HG02852 (cell line): ENCODE measurements at regions not wholly inside any gene's neighbourhood (a gene's known extent, or its start where the extent isn't known, plus 50 kb on each side); places are given as distances from the start of the nearest gene placed in this dataset.
"Not testable (repeated sequence)": the region's sequence is repeated elsewhere in the genome, so short reads cannot be mapped to it uniquely, and the experiment has no call there.

Experiments used
- ATAC-seq: cut with Tn5 transposase; IDR thresholded peaks from one replicate; pipeline ENCODE4 v1.9.1; 2021; ENCODE audit warnings: mild to moderate bottlenecking, moderate library complexity; ENCODE audit not compliant: unreplicated experiment

DNA sequence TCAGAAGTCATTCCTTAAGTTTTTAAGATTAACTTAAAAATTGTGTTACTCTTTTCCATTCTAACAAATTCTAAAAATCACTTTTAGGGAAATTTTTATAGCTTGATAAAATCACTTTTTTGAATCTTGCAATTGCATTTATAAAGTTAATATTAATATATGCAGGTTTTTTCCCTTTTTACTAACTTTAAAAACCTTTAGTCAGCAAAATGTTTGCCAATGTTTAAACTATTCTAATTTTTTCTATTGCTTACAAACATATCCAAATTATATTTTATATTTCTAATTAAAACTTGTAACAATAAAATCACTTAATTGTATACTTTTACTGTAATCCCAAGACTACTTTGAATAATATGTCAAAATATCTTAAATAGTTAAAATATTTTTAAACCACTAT lies 839.4 kb downstream of the TBL1XR1 start:
- no peak for ATAC-seq

DNA sequence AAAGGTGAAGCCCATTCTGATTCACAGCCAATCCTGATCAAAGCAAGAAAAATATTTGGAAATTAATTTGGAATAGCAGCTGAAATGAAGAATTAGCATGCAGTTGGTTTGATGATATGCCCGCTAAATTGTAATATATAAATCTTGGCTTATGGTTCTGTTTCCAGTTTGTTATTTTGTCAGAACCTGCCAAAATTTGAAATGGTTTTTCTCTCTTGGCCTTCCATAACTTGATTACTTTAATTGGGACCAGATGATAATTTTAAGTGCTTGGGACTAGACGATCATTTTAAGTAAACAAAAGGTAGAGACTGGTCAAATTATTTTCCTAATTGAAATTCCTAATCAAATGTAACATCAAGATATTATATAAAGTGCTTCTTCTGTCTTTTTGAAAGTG lies 842.4 kb downstream of the TBL1XR1 start:
- ATAC-seq, result no peak

DNA sequence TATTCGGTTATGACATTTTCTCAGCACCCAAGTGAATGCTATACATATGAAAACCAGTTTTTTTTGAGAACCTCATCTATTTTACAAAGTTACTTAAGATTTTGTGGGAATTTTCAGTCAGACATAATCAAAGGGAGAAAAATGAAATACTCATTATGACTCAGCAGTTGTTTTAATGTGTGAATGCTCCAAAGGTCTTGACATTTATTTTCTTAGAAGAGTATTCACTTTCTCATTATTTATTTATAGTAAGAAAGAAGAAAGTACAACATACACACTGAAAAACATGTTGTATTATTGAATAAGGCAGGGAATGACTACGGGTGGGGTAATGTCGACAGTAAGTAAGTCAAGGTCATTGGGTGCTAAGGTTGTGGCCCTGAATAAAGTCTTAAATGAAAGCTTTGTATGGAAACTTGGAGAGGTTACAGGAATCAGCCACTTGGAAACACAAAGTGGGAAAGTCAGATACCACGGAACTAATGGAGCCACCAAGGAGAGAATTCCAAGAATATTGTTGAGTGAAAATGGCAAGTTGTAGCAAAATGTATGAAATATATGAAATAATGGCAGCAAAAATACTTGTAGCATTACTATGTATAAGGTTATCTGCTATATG lies 844.5 kb downstream of the TBL1XR1 start:
- no peak for ATAC-seq

DNA sequence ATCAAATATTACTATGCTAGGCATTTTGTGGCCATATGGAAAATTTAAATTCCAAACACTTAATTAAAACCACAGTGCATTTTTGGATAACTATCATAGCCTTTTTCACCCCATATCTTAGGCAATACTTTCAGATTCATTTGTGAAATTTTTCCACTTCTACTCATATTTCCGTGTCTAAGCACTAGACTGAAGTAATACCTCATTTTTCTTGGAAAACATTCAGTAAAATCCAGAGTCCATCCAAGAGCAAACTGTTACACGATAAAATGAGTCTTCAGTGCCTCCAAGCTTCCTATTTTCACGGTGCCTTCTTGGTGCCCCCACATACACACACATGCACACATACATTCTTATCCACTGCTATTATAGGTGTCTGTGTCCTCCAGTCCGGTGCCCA lies 845.9 kb downstream of the TBL1XR1 start:
- ATAC-seq, result no peak

DNA sequence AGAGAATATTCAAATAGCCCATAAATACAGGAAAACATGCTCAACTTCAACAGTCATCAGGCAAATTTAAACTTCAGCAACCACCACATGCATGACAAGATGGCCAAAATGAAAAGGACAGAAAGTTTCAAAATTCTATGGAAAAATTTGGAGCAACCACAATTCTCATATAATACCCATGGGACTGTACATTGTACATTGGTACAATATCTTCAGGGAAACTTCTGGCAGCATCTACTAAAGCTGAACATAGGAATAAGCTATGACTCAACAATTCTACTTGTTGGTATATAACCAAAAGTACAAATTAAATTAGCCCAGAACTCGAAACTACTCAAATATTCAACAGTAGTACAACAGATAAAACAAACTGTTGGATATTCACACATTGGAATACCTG lies 847.6 kb downstream of the TBL1XR1 start:
- no peak for ATAC-seq

DNA sequence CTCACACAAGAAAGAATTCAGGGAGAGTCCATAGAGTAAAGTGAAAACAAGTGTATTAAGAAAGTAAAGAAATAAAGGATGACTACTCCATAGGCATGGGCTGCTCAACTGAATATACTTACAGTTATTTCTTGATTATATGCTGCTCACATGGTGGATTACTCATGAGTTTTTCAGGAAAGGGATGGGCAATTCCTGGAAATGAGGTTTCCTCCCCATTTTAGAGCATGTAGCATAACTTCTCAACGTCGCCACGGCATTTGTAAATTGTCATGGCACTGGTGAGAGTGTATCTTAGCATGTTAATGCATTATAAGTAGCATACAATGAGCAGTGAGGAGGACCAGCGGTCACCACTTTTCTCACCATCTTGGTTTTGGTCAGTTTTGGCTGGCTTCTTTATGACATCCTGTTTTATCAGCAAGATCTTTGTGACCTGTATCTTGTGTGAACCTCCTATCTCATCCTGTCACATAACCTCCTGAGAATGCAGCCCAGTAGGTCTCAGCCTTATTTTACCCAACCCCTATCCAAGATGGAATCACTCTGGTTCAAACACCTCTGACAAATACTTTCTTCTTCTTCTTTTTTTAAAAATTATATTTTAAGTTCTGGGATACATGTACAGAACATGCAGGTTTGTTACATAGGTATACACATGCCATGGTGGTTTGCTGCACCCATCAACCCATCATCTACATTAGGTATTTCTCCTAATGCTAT lies 849.7 kb downstream of the TBL1XR1 start:
- no peak for ATAC-seq

DNA sequence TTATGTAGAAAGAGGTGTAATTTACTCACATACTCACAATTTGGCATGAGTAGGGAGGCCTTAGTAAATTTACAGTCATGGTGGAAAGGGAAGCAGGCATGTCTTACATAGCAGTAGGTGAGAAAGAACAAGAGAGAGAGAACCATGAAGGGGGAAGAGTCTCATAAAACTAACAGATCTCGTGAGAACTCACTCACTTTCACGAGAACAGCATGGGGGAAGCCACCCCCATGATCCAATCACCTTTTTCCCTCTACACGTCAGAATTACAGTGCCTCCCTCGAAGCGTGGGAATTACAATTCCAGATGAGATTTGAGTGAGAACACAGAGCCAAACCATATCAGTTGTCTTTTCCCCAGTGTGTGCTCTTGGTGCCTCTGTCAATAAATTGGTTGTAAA lies 855.3 kb downstream of the TBL1XR1 start:
- ATAC-seq, result no peak

DNA sequence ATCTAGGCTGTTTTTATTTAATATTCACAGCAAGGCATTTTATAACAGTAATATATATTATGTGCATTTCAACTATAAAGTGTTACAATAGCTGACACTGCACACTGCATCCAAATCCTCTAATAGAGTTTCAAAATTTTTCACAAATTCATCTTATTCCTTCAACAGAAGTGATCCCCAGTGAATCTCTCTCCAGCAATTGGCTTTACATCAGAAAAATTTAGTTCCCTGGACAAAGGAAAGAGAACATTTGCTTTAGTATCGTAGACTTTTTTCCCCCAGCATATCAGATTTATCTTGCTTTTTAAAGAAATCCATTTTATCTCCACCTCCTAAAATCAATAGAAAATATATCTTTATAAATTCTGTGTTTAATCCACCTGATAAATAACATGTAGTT lies 868.6 kb downstream of the TBL1XR1 start:
- no peak for ATAC-seq

DNA sequence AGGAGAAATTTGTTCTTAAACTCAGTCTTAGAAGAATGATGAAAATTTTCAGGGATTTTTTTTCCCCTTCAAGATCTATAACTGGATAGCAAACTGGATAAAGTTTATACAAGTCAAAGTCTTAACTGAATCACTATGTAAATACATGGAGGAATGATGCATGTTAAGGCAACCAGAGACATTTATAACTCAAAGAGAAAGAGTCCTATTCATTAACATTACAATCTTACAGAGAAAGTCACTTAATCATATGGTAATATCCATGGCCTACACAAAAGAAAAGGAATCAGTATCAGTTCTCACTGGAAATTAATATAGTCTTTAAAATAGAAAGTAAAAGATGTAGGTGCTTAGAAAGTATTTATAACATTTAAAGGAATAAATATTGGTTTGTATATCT lies 869.1 kb downstream of the TBL1XR1 start:
- ATAC-seq, result no peak

DNA sequence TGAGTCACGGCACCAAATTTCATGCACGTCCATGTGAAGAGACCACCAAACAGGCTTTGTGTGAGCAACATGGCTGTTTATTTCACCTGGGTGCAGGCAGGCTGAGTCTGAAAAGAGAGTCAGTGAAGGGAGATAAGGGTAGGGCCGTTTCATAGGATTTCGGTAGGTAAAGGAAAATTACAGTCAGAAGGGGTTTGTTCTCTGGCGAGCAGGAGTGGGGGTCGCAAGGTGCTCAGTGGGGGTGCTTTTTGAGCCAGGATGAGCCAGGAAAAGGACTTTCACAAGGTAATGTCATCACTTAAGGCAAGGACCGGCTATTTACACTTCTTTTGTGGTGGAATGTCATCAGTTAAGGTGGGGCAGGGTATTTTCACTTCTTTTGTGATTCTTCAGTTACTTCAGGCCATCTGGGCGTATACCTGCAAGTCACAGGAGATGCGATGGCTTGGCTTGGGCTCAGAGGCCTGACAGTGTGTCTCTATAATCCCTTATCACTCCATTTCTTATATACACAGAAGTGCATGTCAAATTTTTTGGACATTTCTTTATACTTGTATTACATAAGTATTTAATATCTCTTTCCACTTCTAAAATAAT lies 870.3 kb downstream of the TBL1XR1 start:
- ATAC-seq, result not testable (repeated sequence)

DNA sequence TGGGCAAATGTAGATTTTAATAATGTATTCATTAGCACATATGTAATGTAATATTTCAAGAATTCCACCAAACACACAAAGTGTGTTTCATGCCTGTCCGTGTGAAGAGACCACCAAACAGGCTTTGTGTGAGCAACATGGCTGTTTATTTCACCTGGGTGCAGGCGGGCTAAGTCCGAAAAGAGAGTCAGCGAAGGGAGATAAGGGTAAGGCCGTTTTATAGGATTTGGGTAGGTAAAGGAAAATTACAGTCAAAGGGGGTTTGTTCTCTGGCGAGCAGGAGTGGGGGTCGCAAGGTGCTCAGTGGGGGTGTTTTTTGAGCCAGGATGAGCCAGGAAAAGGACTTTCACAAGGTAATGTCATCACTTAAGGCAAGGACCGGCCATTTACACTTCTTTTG lies 875.8 kb downstream of the TBL1XR1 start:
- not testable (repeated sequence) for ATAC-seq

DNA sequence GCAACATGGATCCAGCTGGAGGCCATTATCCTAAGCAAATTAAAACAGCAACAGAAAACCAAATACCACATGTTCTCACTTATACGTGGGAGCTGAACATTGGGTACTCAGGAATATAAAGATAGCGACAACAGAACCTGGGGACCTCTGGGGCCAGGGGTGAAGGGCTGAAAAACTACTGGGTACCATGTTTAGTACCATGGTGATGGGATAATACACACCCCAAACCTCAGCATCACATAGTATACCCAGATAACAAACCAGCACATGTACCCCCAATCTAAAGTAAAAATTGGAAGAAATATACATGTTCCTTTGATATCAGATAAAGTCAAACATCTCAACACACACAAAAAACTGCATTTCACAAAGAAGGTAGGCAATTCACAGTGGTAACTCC lies 876.2 kb downstream of the TBL1XR1 start:
- no peak for ATAC-seq

DNA sequence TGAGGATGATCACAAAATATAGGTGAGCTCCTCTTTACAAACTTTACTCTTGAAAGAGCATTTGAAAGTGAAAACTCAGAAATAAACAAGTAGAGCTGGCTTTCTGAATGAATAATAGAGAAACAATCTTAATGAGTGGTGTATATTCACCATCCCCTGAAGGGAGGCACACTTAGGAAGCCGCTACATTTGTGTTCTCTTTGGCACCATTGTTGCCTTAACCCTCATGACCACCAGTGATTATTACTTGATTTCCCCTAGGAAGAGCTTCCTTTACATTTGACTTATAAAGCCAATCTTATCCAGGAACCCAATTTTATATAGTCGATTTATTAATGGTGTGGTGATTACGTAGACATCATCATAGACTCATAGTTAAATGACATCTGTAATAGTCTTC lies 883.9 kb downstream of the TBL1XR1 start:
- no peak for ATAC-seq

DNA sequence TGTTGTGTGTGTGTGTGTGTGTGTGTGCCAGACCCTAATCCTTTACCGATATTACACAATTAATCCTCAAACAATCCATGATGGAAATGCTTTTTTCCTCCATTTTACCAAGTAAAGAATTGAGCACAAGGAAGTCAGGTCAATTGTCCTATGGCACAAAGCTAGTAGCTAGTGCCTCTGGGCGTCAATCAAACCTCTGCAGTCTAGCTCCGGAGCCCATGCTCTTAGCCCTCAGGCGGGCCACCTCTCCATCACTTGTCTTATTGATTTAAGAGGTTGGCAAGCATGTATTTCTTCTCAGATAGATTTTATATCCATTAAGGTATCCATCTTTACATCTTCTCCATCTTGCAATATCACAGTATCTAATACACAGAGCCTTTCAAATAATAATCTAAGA lies 886.6 kb downstream of the TBL1XR1 start:
- ATAC-seq, result no peak

DNA sequence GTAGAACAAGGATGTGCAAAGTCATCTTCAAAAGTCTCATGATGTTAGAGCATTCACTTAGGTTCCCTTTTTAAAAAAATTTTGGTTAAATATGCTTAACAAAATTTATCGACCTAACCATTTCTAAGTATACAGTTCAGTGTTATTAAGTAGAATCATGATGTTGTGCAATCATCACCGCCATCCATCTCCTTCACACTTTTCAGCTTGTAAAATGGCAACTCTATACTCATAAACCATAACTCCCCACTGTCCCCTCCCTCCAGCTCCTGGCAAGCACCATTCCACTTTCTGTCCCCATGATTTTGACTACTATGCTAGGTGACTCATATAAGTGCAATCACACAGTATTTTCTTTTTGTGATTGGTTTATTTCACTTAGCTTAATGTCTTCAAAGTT lies 895.0 kb downstream of the TBL1XR1 start:
- ATAC-seq, result no peak

DNA sequence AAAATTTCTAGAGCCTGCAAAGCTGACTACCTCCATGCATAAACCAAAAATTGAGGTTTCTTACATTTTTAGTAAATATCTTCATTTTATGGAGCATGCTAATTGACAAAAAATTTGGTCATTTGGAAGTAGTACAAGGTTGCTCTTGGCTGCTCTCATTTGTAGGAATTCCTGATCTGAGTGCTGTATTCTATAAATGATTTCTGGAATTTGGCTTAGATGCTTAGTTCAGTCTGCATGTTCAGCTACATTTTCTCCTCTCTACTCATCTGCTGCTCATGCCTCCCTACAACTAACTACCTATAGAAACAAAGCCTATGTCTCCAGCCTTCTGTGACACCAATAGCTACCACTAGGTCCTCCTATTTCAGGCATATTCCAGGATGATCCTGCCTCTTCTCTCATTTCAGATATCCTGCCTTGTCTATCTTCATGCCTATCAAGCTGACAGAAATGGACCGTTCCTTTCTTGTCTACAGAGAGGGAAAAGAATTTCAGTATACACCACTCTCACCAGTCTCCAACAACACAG lies 901.1 kb downstream of the TBL1XR1 start:
- no peak for ATAC-seq

DNA sequence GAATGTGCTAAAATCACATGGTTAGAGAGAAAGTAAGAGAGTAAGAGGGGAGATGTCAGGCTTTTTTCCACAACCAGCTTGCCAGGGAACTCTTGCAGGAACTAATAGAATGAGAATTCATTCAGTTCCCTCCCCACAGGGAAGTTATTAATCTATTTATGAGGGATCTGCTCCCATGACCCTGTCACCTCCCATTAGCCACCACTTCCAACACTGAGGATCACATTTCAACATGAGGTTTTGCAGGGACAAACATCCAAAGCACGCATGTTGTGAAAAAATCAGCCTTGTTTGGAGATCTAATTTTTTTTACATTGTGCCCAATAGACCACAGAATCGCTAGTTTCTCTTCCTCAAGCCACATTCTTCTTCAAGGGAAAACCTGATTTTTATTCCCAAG lies 904.0 kb downstream of the TBL1XR1 start:
- ATAC-seq, result no peak

DNA sequence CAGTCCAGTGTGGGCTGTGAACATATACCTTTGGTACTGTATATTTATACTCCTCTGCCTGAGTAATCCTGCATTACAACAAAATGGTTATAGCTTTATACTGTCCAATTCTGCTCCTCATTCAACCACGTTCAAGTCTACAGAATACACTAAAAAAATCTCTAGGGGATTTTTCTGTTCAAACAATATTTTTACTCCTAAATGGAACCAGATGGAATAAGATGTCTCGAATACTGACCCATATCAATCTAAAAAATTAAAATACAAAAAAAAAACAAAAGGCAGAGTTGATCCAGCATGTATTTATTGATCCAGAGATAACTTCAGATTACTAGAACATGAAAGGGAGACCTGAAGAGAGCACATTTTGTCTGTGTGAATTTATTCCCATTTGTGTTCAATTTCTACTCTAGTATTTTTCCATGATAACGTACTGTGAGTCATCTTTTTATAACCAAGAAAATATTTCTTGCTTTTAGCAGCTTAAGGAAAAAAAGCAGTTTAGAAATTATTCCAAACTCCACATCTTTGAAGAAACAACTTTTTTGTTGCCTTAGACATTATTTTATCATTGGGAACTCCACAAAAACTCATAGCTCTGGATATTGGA lies 910.7 kb downstream of the TBL1XR1 start:
- ATAC-seq, result no peak

DNA sequence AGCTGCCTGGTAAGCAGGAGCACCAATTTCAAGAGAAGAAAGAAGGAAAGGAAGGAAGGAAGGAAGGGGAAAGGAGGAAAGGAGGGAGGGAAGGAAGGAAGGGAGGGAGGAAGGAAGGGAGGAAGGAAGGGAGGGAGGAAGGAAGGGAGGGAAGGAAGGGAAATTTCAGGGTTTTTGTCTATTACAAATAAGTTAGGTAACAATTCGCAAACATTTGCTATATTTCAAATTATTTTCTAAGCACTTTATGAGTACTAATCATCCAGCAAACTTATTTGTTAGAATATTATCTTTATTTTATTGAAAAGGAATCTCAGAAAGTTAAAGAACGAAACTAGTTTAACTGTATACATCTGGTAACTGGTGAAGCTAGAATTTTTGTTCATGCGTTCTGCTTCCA lies 921.7 kb downstream of the TBL1XR1 start:
- ATAC-seq, result no peak

DNA sequence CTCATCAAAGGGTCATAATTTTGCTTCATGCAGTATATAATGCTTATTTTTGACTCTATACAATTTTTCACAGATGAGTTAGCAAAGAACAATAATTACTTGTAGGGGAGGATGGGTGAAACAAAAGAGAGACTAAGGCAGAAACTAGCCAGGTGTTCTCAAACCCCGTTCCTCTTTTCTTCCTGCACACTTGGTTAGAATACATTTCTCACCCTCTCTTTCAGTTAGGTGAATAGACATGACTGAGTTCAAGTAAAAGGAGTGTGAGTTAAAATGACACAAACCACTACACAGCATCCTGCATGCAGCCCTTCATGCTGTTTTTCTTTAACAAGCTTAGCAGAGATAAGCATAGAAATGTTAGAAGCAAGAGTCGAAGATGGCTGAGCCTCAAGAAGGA lies 922.2 kb downstream of the TBL1XR1 start:
- no peak for ATAC-seq

DNA sequence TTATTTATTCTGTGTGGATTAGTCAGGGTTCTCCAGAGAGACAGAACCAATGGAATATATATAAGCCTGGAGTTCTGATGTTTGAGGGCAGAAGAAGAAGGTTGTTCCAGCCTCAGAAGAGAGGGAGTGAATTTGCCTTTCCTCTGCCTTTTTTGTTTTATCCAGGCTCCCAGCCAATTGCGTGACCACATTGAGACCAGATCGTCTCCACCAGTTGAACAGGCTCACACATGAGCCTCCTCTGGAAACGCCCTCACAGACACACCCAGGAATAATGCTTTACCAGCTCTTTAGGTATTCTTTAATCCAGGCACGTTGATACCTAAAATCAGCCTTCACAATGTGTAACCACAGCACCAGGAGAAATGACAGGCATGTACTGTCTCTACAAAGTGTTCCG lies 923.1 kb downstream of the TBL1XR1 start:
- ATAC-seq, result no peak

DNA sequence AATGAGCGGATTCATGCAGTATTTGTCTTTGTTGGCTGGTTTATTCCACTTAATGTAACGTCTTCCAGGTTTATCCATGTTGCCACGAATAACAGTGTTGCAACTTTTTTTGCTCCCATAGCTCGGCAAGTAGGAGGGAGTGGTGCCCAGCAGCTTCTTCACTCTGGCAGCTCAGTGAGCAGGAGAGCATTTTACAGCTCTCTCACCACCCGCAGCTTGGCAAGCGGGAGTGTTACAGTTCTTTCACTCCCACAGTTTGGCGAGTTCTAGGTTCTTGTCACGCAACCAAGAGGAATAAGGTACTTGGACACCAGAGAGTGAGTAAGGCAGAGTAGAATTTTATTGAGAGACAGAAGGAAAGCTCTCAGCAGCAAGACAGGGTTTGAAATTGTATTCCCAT lies 935.2 kb downstream of the TBL1XR1 start:
- ATAC-seq, result no peak
